ENCODE measurements at regions not wholly inside any gene's neighbourhood (a gene's known extent, or its start where the extent isn't known, plus 50 kb on each side); places are given as distances from the start of the nearest gene placed in this dataset.
"Not testable (repeated sequence)": the region's sequence is repeated elsewhere in the genome, so short reads cannot be mapped to it uniquely, and the experiment has no call there.

GRCh38 chr1:120250756-120251155 is 74.4 kb upstream of the SEC22B start:
- not testable (repeated sequence) for H3K9me3 ChIP-seq (ENCODE audit: control insufficient read depth in 4 of 4, insufficient read depth in 3 of 4, low read length in 3 of 4); H3K27ac ChIP-seq (ENCODE audit: low read depth in 1 of 2, low read length in 1 of 2); H3K9ac ChIP-seq (ENCODE audit: insufficient read depth in 1 of 2, low read length in 2 of 2); H3K36me3 ChIP-seq (ENCODE audit: control insufficient read depth in 4 of 4, insufficient read depth in 4 of 4, low read length in 4 of 4); H3K4me1 ChIP-seq (ENCODE audit: control insufficient read depth in 5 of 5, insufficient read depth in 5 of 5, low read length in 5 of 5); H3K27me3 ChIP-seq (ENCODE audit: control insufficient read depth in 3 of 3, insufficient read depth in 3 of 3, low read length in 2 of 3); ATAC-seq (ENCODE audit: insufficient read depth, low FRiP score); DNase-seq; H3K4me3 ChIP-seq
- no CpG with 5 or more reads among the region's 2 CpGs for WGBS, 2 donors

- not testable (repeated sequence) for H3K4me3 ChIP-seq; H3K27ac ChIP-seq (ENCODE audit: low read depth in 1 of 2, low read length in 1 of 2); H3K9me3 ChIP-seq (ENCODE audit: control insufficient read depth in 4 of 4, insufficient read depth in 3 of 4, low read length in 3 of 4); DNase-seq; H3K27me3 ChIP-seq (ENCODE audit: control insufficient read depth in 3 of 3, insufficient read depth in 3 of 3, low read length in 2 of 3); ATAC-seq (ENCODE audit: insufficient read depth, low FRiP score); H3K9ac ChIP-seq (ENCODE audit: insufficient read depth in 1 of 2, low read length in 2 of 2); H3K4me1 ChIP-seq (ENCODE audit: control insufficient read depth in 5 of 5, insufficient read depth in 5 of 5, low read length in 5 of 5); H3K36me3 ChIP-seq (ENCODE audit: control insufficient read depth in 4 of 4, insufficient read depth in 4 of 4, low read length in 4 of 4)
- WGBS, 2 donors: no CpG with 5 or more reads among the region's 7 CpGs
Measured at GRCh38 chr1:120248726-120249427, 72.6 kb upstream of the SEC22B start.

GRCh38 chr1:120248203-120248602 is 71.9 kb upstream of the SEC22B start:
- ATAC-seq (ENCODE audit: insufficient read depth, low FRiP score); H3K27ac ChIP-seq (ENCODE audit: low read depth in 1 of 2, low read length in 1 of 2); DNase-seq: not testable (repeated sequence)

DNA sequence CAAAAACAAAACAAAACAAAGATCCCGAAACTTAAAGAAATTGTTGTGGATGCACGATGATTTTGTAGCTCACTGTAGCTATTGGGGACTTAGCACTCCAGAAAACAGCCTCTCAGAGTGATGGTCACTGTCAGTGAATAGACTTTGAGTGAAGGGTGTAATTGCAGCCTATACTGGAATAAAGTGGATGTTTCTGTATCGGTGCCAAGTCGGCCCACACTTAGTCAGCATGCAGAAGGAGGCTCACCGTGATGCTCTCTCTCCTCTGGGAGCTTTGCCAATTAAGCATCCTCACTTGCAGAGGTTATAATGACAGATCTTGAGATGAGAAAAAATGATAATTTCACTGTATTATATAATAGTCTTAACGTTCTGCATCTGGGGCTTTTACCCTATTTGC is 67.5 kb upstream of the SEC22B start:
- ATAC-seq (ENCODE audit: insufficient read depth, low FRiP score); H3K4me1 ChIP-seq (ENCODE audit: control insufficient read depth in 5 of 5, insufficient read depth in 5 of 5, low read length in 5 of 5); H3K27me3 ChIP-seq (ENCODE audit: control insufficient read depth in 3 of 3, insufficient read depth in 3 of 3, low read length in 2 of 3); H3K9ac ChIP-seq (ENCODE audit: insufficient read depth in 1 of 2, low read length in 2 of 2); H3K27ac ChIP-seq (ENCODE audit: low read depth in 1 of 2, low read length in 1 of 2); H3K4me3 ChIP-seq; H3K9me3 ChIP-seq (ENCODE audit: control insufficient read depth in 4 of 4, insufficient read depth in 3 of 4, low read length in 3 of 4); DNase-seq; H3K36me3 ChIP-seq (ENCODE audit: control insufficient read depth in 4 of 4, insufficient read depth in 4 of 4, low read length in 4 of 4): not testable (repeated sequence)
- WGBS, 2 donors: no CpG with 5 or more reads among the region's 6 CpGs

More at GRCh38 chr1:120248203-120248602, 71.9 kb upstream of the SEC22B start:
- H3K4me1 ChIP-seq (ENCODE audit: control insufficient read depth in 5 of 5, insufficient read depth in 5 of 5, low read length in 5 of 5); H3K9ac ChIP-seq (ENCODE audit: insufficient read depth in 1 of 2, low read length in 2 of 2); H3K27me3 ChIP-seq (ENCODE audit: control insufficient read depth in 3 of 3, insufficient read depth in 3 of 3, low read length in 2 of 3); H3K4me3 ChIP-seq; H3K36me3 ChIP-seq (ENCODE audit: control insufficient read depth in 4 of 4, insufficient read depth in 4 of 4, low read length in 4 of 4); H3K9me3 ChIP-seq (ENCODE audit: control insufficient read depth in 4 of 4, insufficient read depth in 3 of 4, low read length in 3 of 4): not testable (repeated sequence)
- no CpG with 5 or more reads among the region's 2 CpGs for WGBS, 2 donors

- H3K9ac ChIP-seq (ENCODE audit: insufficient read depth in 1 of 2, low read length in 2 of 2); H3K27ac ChIP-seq (ENCODE audit: low read depth in 1 of 2, low read length in 1 of 2); H3K9me3 ChIP-seq (ENCODE audit: control insufficient read depth in 4 of 4, insufficient read depth in 3 of 4, low read length in 3 of 4); ATAC-seq (ENCODE audit: insufficient read depth, low FRiP score); H3K4me1 ChIP-seq (ENCODE audit: control insufficient read depth in 5 of 5, insufficient read depth in 5 of 5, low read length in 5 of 5); H3K27me3 ChIP-seq (ENCODE audit: control insufficient read depth in 3 of 3, insufficient read depth in 3 of 3, low read length in 2 of 3); DNase-seq; H3K36me3 ChIP-seq (ENCODE audit: control insufficient read depth in 4 of 4, insufficient read depth in 4 of 4, low read length in 4 of 4); H3K4me3 ChIP-seq: not testable (repeated sequence)
- no CpG with 5 or more reads among the region's 8 CpGs for WGBS, 2 donors
Measured at GRCh38 chr1:120242582-120242981, 66.3 kb upstream of the SEC22B start.

DNA sequence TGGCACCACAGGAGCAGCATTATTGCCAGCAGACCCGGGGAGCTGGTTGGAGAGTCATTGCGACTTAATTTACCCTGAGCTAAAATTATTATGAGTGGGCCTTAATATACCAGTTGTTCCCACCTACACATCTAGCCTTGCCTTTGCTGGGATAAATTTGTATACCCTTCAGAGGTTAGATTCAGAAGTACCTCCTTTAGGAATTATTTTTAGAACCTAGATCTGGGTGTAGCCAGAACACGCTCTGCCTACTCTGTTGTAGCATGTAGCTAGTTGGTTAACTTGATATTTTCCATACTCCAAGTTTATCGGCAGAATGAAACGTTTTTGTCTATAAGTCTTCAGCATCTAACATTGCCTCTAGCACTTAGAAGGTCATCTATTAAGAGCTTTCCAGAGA is 65.5 kb upstream of the SEC22B start:
- DNase-seq; ATAC-seq (ENCODE audit: insufficient read depth, low FRiP score); H3K27me3 ChIP-seq (ENCODE audit: control insufficient read depth in 3 of 3, insufficient read depth in 3 of 3, low read length in 2 of 3); H3K4me1 ChIP-seq (ENCODE audit: control insufficient read depth in 5 of 5, insufficient read depth in 5 of 5, low read length in 5 of 5); H3K27ac ChIP-seq (ENCODE audit: low read depth in 1 of 2, low read length in 1 of 2); H3K4me3 ChIP-seq; H3K9ac ChIP-seq (ENCODE audit: insufficient read depth in 1 of 2, low read length in 2 of 2); H3K9me3 ChIP-seq (ENCODE audit: control insufficient read depth in 4 of 4, insufficient read depth in 3 of 4, low read length in 3 of 4); H3K36me3 ChIP-seq (ENCODE audit: control insufficient read depth in 4 of 4, insufficient read depth in 4 of 4, low read length in 4 of 4): not testable (repeated sequence)
- no CpG with 5 or more reads among the region's 5 CpGs for WGBS, 2 donors

DNA sequence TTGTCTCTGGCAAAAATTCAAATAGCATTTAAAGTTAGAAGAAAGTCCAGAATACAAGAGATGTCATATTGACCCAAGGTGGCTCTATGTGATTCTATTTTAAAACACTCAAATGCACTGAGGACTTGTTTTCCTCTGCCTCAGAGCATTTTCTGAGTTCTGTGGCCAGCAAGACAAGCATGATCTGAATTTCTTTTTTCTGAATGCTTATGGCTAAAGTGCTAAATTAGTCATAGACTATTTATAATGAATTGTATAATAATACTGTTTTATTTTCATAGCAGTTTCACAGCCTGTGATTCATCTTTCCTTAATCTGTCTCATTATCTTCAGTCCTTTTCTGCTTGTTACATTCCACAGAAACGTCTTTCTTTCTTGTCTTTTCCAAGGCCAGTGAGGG is 63.9 kb upstream of the SEC22B start:
- ATAC-seq (ENCODE audit: insufficient read depth, low FRiP score); DNase-seq; H3K27me3 ChIP-seq (ENCODE audit: control insufficient read depth in 3 of 3, insufficient read depth in 3 of 3, low read length in 2 of 3); H3K27ac ChIP-seq (ENCODE audit: low read depth in 1 of 2, low read length in 1 of 2); H3K36me3 ChIP-seq (ENCODE audit: control insufficient read depth in 4 of 4, insufficient read depth in 4 of 4, low read length in 4 of 4); H3K4me3 ChIP-seq; H3K9ac ChIP-seq (ENCODE audit: insufficient read depth in 1 of 2, low read length in 2 of 2); H3K4me1 ChIP-seq (ENCODE audit: control insufficient read depth in 5 of 5, insufficient read depth in 5 of 5, low read length in 5 of 5); H3K9me3 ChIP-seq (ENCODE audit: control insufficient read depth in 4 of 4, insufficient read depth in 3 of 4, low read length in 3 of 4): not testable (repeated sequence)
- no CpG with 5 or more reads among the region's 1 CpG for WGBS, 2 donors

GRCh38 chr1:120239351-120239750 is 63.0 kb upstream of the SEC22B start:
- ATAC-seq (ENCODE audit: insufficient read depth, low FRiP score); H3K27me3 ChIP-seq (ENCODE audit: control insufficient read depth in 3 of 3, insufficient read depth in 3 of 3, low read length in 2 of 3); H3K27ac ChIP-seq (ENCODE audit: low read depth in 1 of 2, low read length in 1 of 2); H3K4me3 ChIP-seq; H3K9ac ChIP-seq (ENCODE audit: insufficient read depth in 1 of 2, low read length in 2 of 2); H3K4me1 ChIP-seq (ENCODE audit: control insufficient read depth in 5 of 5, insufficient read depth in 5 of 5, low read length in 5 of 5); H3K9me3 ChIP-seq (ENCODE audit: control insufficient read depth in 4 of 4, insufficient read depth in 3 of 4, low read length in 3 of 4); DNase-seq; H3K36me3 ChIP-seq (ENCODE audit: control insufficient read depth in 4 of 4, insufficient read depth in 4 of 4, low read length in 4 of 4): not testable (repeated sequence)
